Loucy (cell line): ENCODE measurements at regions not wholly inside any gene's neighbourhood (a gene's known extent, or its start where the extent isn't known, plus 50 kb on each side); places are given as distances from the start of the nearest gene placed in this dataset.
A peak's percentile ranks its signal among the peaks of the same experiment; 100 is the strongest.

Source experiments
- H2AFZ ChIP-seq: fragments of 200-600 bp; sonication (generic); 2 replicates; pipeline ENCODE4 v1.6.0; 2016; ENCODE audit warnings: antibody characterized with exemption, mild to moderate bottlenecking, low read length, moderate library complexity
- H3F3A ChIP-seq: fragments of 200-600 bp; 2 replicates; pipeline ENCODE4 v1.6.0; 2016; ENCODE audit warnings: antibody characterized with exemption, low read depth, mild to moderate bottlenecking
- H3K27me3 ChIP-seq: fragments of 200-600 bp; sonication (generic); 2 replicates; pipeline ENCODE4 v1.6.1; 2014; ENCODE audit warnings: low read length, mild to moderate bottlenecking; ENCODE audit not compliant: insufficient read depth, poor library complexity, severe bottlenecking
- H3K36me3 ChIP-seq: fragments of 200-600 bp; sonication (generic); 2 replicates; pipeline ENCODE4 v1.6.1; 2016; ENCODE audit warnings: low read length; ENCODE audit not compliant: insufficient read depth
- H3K4me1 ChIP-seq: fragments of 200-600 bp; sonication (generic); 2 replicates; pipeline ENCODE4 v1.5.1; 2014; ENCODE audit warnings: low read length, mild to moderate bottlenecking; ENCODE audit not compliant: insufficient read depth, poor library complexity, severe bottlenecking
- H3K4me2 ChIP-seq: fragments of 200-600 bp; sonication (generic); 2 replicates; pipeline ENCODE4 v1.6.0; 2014; ENCODE audit warnings: antibody characterized with exemption, low read length, low read depth, mild to moderate bottlenecking; ENCODE audit not compliant: poor library complexity, severe bottlenecking
- H3K4me3 ChIP-seq: fragments of 200-600 bp; sonication (generic); 2 replicates; pipeline ENCODE4 v1.5.1; 2014; ENCODE audit warnings: low read length, mild to moderate bottlenecking, mixed read lengths; ENCODE audit not compliant: poor library complexity, severe bottlenecking
- H3K79me2 ChIP-seq: fragments of 200-600 bp; sonication (generic); 2 replicates; pipeline ENCODE4 v1.6.1; 2014; ENCODE audit warnings: low read length; ENCODE audit not compliant: insufficient read depth
- H3K9ac ChIP-seq: fragments of 200-600 bp; sonication (generic); 2 replicates; pipeline ENCODE4 v1.6.0; 2014; ENCODE audit warnings: mild to moderate bottlenecking, low read depth, low read length, moderate library complexity; ENCODE audit not compliant: poor library complexity, severe bottlenecking
- H3K9me2 ChIP-seq: fragments of 200-600 bp; sonication (generic); replicated peaks from 2 replicates; pipeline ENCODE4 v1.6.1; 2016; ENCODE audit warnings: low read depth, low read length, mixed read lengths
- H3K9me3 ChIP-seq: fragments of 200-600 bp; sonication (generic); 2 replicates; pipeline ENCODE4 v1.6.1; 2014; ENCODE audit warnings: mild to moderate bottlenecking, antibody characterized with exemption, low read length, low read depth; ENCODE audit not compliant: insufficient read depth
- H4K20me1 ChIP-seq: fragments of 200-600 bp; sonication (generic); 2 replicates; pipeline ENCODE4 v1.6.0; 2014; ENCODE audit warnings: antibody characterized with exemption, low read length, mild to moderate bottlenecking; ENCODE audit not compliant: insufficient read depth, poor library complexity, severe bottlenecking
- EZH2phosphoT487 ChIP-seq: fragments of 200-600 bp; IDR thresholded peaks from 2 replicates; pipeline ENCODE4 v1.6.1; 2018; ENCODE audit warnings: antibody characterized with exemption, mild to moderate bottlenecking, moderate library complexity, borderline replicate concordance
- TF ChIP-seq, protein P1 (sequence below): fragments of 200-600 bp; sonication (generic); conservative IDR thresholded peaks from 2 replicates; pipeline ENCODE4 v1.5.1; 2014; ENCODE audit warnings: mild to moderate bottlenecking, antibody characterized with exemption, low read length

DNA sequence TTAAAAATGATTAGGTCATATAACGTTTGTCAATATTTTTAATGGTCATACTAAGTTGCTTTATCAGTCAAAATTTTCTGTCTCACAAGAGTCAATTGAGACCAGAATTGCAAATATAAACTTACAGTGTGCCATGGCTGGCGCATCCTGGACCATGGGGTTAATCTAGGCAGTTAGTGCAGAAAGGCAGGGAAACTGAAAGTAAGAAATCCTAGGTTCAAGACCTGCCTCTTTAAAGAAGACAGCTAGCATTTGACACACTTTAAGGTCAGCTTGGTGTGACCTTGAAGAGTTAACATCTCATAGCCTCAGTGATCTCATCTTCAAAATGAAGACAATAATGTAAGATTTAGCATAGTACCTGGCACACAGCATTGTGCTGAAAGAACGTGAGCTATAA is 210.0 kb upstream of the DAB1 start:
- no peaks in the 10 kb centered on the region for H4K20me1 ChIP-seq
- H3K9ac ChIP-seq: no peak overlapping the region
- H3K4me3 ChIP-seq: no peak overlapping the region
- no peaks in the 10 kb centered on the region for H3K9me2 ChIP-seq
- H3K4me1 ChIP-seq: peaks cover 11% of the 10 kb centered on the region
- no peaks in the 10 kb centered on the region for H3K79me2 ChIP-seq
- no peak for TF ChIP-seq EZH2phosphoT487
- TF ChIP-seq, protein P1, sequence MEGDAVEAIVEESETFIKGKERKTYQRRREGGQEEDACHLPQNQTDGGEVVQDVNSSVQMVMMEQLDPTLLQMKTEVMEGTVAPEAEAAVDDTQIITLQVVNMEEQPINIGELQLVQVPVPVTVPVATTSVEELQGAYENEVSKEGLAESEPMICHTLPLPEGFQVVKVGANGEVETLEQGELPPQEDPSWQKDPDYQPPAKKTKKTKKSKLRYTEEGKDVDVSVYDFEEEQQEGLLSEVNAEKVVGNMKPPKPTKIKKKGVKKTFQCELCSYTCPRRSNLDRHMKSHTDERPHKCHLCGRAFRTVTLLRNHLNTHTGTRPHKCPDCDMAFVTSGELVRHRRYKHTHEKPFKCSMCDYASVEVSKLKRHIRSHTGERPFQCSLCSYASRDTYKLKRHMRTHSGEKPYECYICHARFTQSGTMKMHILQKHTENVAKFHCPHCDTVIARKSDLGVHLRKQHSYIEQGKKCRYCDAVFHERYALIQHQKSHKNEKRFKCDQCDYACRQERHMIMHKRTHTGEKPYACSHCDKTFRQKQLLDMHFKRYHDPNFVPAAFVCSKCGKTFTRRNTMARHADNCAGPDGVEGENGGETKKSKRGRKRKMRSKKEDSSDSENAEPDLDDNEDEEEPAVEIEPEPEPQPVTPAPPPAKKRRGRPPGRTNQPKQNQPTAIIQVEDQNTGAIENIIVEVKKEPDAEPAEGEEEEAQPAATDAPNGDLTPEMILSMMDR: no peak
- no peaks in the 10 kb centered on the region for H3F3A ChIP-seq
- H3K36me3 ChIP-seq: no peaks in the 10 kb centered on the region
- H3K27me3 ChIP-seq: no peaks in the 10 kb centered on the region
- peak overlapping the region; percentile 45; the same call in 1 of the 2 replicates for H2AFZ ChIP-seq
- peak overlapping the region; percentile 17 for H3K4me2 ChIP-seq
- no peaks in the 10 kb centered on the region for H3K9me3 ChIP-seq

DNA sequence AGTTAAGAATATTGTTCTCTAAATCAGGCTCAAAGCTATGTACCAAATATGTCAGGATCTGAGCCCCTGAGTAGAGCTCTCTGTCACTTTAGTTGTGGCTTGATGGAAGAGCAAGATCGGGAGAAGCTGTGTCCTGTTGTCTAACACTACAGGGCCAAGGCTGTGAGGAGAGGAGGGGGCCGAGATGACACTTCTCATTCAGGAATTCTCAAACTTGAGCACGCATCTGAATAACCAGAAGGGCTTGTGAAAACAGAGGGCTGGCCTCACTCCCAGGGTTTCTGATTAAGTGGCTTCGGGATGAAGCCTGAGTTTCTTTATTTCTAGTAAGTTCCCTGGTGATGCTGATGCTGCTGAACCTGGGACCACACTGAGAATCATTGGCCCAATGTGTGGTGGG is 209.2 kb upstream of the DAB1 start:
- H3F3A ChIP-seq: no peaks in the 10 kb centered on the region
- H3K4me2 ChIP-seq: no peak overlapping the region
- TF ChIP-seq, protein P1: no peak
- no peak for TF ChIP-seq EZH2phosphoT487

DNA sequence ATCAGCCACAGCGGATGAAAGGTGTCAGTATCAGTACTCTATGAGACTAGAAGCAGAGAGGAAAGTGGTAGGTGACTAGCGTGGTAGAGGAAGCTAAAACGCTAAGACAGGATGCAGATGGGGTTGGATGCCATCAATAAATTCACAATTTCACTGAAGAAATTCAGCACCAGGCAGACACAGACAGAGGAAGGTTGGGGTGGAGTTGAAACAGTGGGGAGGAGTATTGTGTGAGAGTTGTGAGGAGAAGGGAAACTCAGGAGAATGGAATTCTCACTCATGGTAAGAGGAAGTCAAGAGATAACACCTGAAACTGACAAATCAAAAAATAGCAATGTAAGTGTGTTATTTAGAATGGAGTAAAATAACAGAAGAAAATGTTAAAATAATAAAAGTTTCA is 208.5 kb upstream of the DAB1 start:
- H3K27me3 ChIP-seq: no peaks in the 10 kb centered on the region
- H4K20me1 ChIP-seq: no peaks in the 10 kb centered on the region
- peaks cover 11% of the 10 kb centered on the region for H3K4me1 ChIP-seq
- no peaks in the 10 kb centered on the region for H3K9me2 ChIP-seq
- no peaks in the 10 kb centered on the region for H3K9me3 ChIP-seq
- no peaks in the 10 kb centered on the region for H3K36me3 ChIP-seq
- H3F3A ChIP-seq: no peaks in the 10 kb centered on the region
- no peaks in the 10 kb centered on the region for H3K79me2 ChIP-seq
- no peak overlapping the region for H3K4me3 ChIP-seq
- no peak overlapping the region for H3K9ac ChIP-seq
- H2AFZ ChIP-seq: no peak overlapping the region
- no peak for TF ChIP-seq EZH2phosphoT487
- TF ChIP-seq, protein P1: no peak
- no peak overlapping the region for H3K4me2 ChIP-seq

More for the DNA sequence above, 209.2 kb upstream of the DAB1 start:
- no peaks in the 10 kb centered on the region for H4K20me1 ChIP-seq
- no peaks in the 10 kb centered on the region for H3K79me2 ChIP-seq
- H2AFZ ChIP-seq: no peak overlapping the region
- no peak overlapping the region for H3K4me3 ChIP-seq
- no peaks in the 10 kb centered on the region for H3K9me3 ChIP-seq
- no peaks in the 10 kb centered on the region for H3K36me3 ChIP-seq
- no peaks in the 10 kb centered on the region for H3K9me2 ChIP-seq
- peaks cover 11% of the 10 kb centered on the region for H3K4me1 ChIP-seq
- H3K27me3 ChIP-seq: no peaks in the 10 kb centered on the region
- no peak overlapping the region for H3K9ac ChIP-seq
